ENCODE measurements at regions not wholly inside any gene's neighbourhood (a gene's known extent, or its start where the extent isn't known, plus 50 kb on each side); places are given as distances from the start of the nearest gene placed in this dataset.

DNA sequence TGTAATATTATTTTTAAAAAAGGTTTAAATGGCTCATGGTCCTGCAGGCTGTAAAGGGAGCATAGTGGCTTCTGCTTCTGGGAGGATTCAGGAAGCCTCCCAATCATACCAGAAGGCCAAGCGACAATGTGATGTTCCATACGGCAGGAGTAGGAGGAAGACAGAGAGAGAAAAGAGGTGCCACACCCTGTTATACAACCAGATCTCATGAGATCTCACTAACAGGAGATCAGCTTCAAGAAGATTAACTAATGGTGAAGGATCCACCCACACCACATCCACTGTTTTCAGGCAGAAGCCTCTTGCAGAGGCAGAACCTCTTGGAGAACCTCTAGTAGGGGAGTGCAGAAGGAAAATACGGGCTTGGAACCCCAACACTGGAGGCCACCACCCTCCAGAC lies 103.9 kb upstream of the TEKT4 start:
- TF ChIP-seq, protein P1, sequence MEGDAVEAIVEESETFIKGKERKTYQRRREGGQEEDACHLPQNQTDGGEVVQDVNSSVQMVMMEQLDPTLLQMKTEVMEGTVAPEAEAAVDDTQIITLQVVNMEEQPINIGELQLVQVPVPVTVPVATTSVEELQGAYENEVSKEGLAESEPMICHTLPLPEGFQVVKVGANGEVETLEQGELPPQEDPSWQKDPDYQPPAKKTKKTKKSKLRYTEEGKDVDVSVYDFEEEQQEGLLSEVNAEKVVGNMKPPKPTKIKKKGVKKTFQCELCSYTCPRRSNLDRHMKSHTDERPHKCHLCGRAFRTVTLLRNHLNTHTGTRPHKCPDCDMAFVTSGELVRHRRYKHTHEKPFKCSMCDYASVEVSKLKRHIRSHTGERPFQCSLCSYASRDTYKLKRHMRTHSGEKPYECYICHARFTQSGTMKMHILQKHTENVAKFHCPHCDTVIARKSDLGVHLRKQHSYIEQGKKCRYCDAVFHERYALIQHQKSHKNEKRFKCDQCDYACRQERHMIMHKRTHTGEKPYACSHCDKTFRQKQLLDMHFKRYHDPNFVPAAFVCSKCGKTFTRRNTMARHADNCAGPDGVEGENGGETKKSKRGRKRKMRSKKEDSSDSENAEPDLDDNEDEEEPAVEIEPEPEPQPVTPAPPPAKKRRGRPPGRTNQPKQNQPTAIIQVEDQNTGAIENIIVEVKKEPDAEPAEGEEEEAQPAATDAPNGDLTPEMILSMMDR (conservative IDR thresholded peaks at IDR 0.05; ENCODE audit: low read depth, low read length), result no peak
- no peak for TF ChIP-seq POLR2A (IDR thresholded peaks at IDR 0.05; ENCODE audit: low read depth, low read length)
- TF ChIP-seq MAFK (IDR thresholded peaks at IDR 0.05; ENCODE audit: low read depth, low read length), result no peak
- no peak for TF ChIP-seq CEBPB (IDR thresholded peaks at IDR 0.05; ENCODE audit: low read depth, low read length)
- no peak for TF ChIP-seq NFE2L2 (IDR thresholded peaks at IDR 0.05; ENCODE audit: low read depth, low read length)
- TF ChIP-seq, protein P2, sequence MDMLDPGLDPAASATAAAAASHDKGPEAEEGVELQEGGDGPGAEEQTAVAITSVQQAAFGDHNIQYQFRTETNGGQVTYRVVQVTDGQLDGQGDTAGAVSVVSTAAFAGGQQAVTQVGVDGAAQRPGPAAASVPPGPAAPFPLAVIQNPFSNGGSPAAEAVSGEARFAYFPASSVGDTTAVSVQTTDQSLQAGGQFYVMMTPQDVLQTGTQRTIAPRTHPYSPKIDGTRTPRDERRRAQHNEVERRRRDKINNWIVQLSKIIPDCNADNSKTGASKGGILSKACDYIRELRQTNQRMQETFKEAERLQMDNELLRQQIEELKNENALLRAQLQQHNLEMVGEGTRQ (IDR thresholded peaks at IDR 0.05; ENCODE audit: low read depth, low read length), result no peak
- no peak for TF ChIP-seq RAD21 (IDR thresholded peaks at IDR 0.05; ENCODE audit: low read length)
